Subcutaneous abdominal adipose tissue (tissue), 5 donors: ENCODE measurements at regions not wholly inside any gene's neighbourhood (a gene's known extent, or its start where the extent isn't known, plus 50 kb on each side); places are given as distances from the start of the nearest gene placed in this dataset.

Experiments used
- H3K27ac ChIP-seq: one replicate; pipeline ENCODE4 v1.7.0; 2013; ENCODE audit warnings: low read depth, mild to moderate bottlenecking, inconsistent platforms, low read length, moderate library complexity
- H3K27me3 ChIP-seq, 5 donors: one replicate each; pipeline ENCODE4 v1.7.0; 2013; ENCODE audit warnings: low read length in 5 of 5, inconsistent platforms in 1 of 5; ENCODE audit not compliant: control insufficient read depth in 5 of 5, insufficient read depth in 4 of 5
- H3K36me3 ChIP-seq, 5 donors: one replicate each; pipeline ENCODE4 v1.7.0; 2013; ENCODE audit warnings: low read length in 5 of 5; ENCODE audit not compliant: control insufficient read depth in 5 of 5, insufficient read depth in 5 of 5
- H3K4me1 ChIP-seq, 5 donors: one replicate each; pipeline ENCODE4 v1.7.0; 2013; ENCODE audit warnings: low read length in 5 of 5, mild to moderate bottlenecking in 3 of 5, moderate library complexity in 1 of 5; ENCODE audit not compliant: control insufficient read depth in 5 of 5, insufficient read depth in 5 of 5
- H3K4me3 ChIP-seq, 5 donors: one replicate each; pipeline ENCODE4 v1.7.0; 2013; ENCODE audit warnings: low read length in 5 of 5, low read depth in 1 of 5
- H3K9ac ChIP-seq, 5 donors: one replicate each; pipeline ENCODE4 v1.7.0; 2013; ENCODE audit warnings: low read length in 5 of 5, mild to moderate bottlenecking in 4 of 5, moderate library complexity in 3 of 5
- H3K9me3 ChIP-seq, 5 donors: one replicate each; pipeline ENCODE4 v1.7.0; 2013; ENCODE audit warnings: low read length in 5 of 5; ENCODE audit not compliant: control insufficient read depth in 5 of 5
- donor health status: healthy.
- donor health status: healthy.
- donor health status: healthy.
- donor health status: healthy.
- donor health status: healthy.

DNA sequence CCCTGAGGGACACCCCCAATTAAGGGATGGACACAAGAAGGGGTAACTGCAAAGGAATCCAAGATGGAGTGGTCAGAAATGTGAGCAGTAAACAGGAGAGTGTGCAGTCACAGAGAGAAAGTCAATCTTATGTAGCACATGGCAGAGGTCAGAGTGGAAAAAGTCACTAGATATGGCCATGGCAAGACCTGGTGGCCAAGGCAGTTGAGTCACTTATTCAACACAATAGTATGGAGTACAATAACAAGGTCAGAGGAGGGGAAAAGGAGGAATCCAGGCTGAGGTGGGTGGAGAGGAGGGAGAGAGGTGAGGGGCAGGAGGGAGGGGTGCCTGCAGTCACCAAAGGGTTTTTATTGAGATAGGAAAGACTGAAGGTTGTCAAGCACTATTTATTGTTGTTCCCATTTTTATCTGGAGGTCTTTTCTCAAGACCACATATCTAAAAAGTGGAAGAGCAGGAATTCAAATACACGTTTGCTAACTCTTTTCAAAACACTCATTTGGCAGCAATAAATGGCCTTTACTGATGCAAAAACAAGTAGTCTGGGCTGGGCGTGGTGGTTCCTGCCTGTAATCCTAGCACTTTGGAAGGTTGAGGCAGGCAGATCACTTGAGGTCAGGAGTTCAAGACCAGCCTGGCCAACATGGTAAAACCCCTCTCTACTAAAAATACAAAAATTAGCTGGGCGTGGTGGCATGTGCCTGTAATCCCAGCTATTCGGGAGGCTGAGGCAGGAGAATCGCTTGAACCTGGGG, 53.3 kb upstream of the ARHGEF3 start:
- Histone ChIP-seq H3K4me1 (peaks cover 0 to 6% (median 0%) of the 10 kb centered on the region in 5 donors), H3K27ac (no peak overlapping the region), H3K9me3 (no peaks in the 10 kb centered on the region), H3K4me3 (no peak overlapping the region), H3K9ac (no peak overlapping the region), H3K36me3 (no peaks in the 10 kb centered on the region), H3K27me3 (no peaks in the 10 kb centered on the region)

DNA sequence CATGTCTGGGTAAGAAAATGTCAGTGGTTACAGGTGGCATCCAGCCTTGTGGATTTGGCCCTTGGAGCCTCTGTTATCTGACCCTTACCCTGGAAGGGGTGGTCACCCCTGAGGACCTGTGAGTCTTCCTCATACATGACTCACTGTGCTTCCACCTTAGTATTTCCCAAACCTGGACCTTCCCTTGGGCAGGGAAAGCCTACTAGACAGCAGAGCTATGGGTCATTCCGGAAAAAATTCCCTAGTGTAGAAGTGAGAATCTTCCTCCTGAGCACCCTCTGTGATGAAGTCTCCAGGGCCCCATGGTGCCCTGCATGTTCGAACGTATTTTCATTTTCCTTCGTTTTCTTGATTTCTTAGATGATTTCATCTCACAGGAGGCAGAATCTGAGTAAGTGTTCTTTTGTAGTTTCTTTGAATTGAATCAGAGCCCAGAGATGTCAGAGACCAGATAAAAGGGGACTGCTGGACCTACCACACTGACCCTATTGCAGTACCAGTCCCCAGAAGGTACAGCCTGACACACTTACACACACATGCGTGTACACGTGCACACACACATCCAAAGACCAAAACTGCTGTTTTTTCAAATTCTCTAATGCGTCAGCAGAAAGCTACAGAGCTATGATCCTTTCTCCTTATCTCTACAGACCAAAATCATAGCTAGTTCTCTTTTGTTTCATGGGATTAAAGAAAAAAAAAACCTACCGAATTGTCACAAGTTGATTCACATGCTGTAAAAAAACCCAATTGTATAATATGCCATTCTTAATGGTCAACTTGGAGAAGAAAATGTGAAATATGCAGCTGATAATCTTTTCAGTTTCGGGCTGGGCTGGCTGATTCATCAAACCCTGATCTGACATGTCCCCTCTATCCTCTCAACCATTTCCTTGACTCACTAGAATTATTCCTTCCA, 50.5 kb upstream of the ARHGEF3 start:
- Histone ChIP-seq H3K36me3 (no peaks in the 10 kb centered on the region), H3K27ac (no peak overlapping the region), H3K4me1 (peaks cover 0 to 9% (median 0%) of the 10 kb centered on the region in 5 donors), H3K4me3 (no peak overlapping the region), H3K9me3 (no peaks in the 10 kb centered on the region), H3K27me3 (no peaks in the 10 kb centered on the region), H3K9ac (no peak overlapping the region)
